HCT116 (cell line): ENCODE measurements at regions not wholly inside any gene's neighbourhood (a gene's known extent, or its start where the extent isn't known, plus 50 kb on each side); places are given as distances from the start of the nearest gene placed in this dataset.

ENCODE experiments used
- ATAC-seq: fragments of 200-7000 bp; cut with Tn5 transposase; 2 replicates; pipeline ENCODE4 v1.9.1; 2020; ENCODE audit warnings: mild to moderate bottlenecking, moderate library complexity
- BruUV-seq: library from RNA; stranded (reverse); fragments of 400-500 nt; replicated peaks from 2 replicates; lab custom pipeline; 2021; lab: Mats Ljungman, UMichigan
- CTCF ChIA-PET: fragments of 300-600 bp; sonication (Branson Sonifier 250); formaldehyde crosslinking; loops from one replicate; lab custom pipeline; 2021; ENCODE audit warnings: antibody characterized with exemption; lab: Charles Lee
- POLR2A ChIA-PET: fragments of 300-600, 350-600 bp; sonication (Branson Sonifier 250); formaldehyde crosslinking; loops from one replicate; lab custom pipeline; 2021; ENCODE audit warnings: antibody characterized with exemption; lab: Charles Lee
- RAD21 ChIA-PET, 2 experiments: fragments of 300-600 bp; sonication (Branson Sonifier 250); formaldehyde crosslinking; loops; one replicate each; lab custom pipeline; 2023; ENCODE audit warnings: low total read pairs in 2 of 2; ENCODE audit not compliant: uncharacterized antibody in 2 of 2, unreplicated experiment in 2 of 2, low non-redundant PET in 1 of 2; lab: Charles Lee
- DNase-seq: peaks from one replicate; pipeline ENCODE4 v3.0.0-alpha.2; 2010; ENCODE audit warnings: low read depth, low spot score
- H2AFZ ChIP-seq: fragments of 200-600 bp; shearing (Covaris generic), sonication (generic); 2 replicates; pipeline ENCODE4 v1.6.1; 2017; ENCODE audit warnings: low read depth, mixed run types, mixed read lengths, antibody characterized with exemption, low read length; ENCODE audit not compliant: poor library complexity, severe bottlenecking
- H3K27ac ChIP-seq: 2 replicates; pipeline ENCODE4 v1.5.1; 2012; ENCODE audit warnings: low read depth, low read length
- H3K27me3 ChIP-seq: fragments of 200-600 bp; sonication (generic); 2 replicates; pipeline ENCODE4 v1.6.1; 2016; ENCODE audit warnings: mixed run types, low read length, mixed read lengths; ENCODE audit not compliant: insufficient read depth
- H3K36me3 ChIP-seq, 2 experiments: fragments of 200-500 bp in 1 of 2; fragments of 200-600 bp in 1 of 2; sonication (Bioruptor generic) in 1 of 2; sonication (generic) in 1 of 2; 2 replicates each; pipeline versions ENCODE4 v1.5.1 to v1.6.1; 2014 to 2016; ENCODE audit warnings: low read length in 2 of 2, inconsistent platforms in 1 of 2, mixed read lengths in 1 of 2, mixed run types in 1 of 2; ENCODE audit not compliant: insufficient read depth in 2 of 2, control insufficient read depth in 1 of 2
- H3K4me1 ChIP-seq, 2 experiments: fragments of 200-600 bp in 1 of 2; sonication (generic) in 1 of 2; 2 replicates each; pipeline versions ENCODE4 v1.5.1 to v1.6.1; 2012 to 2017; ENCODE audit warnings: low read length in 2 of 2, inconsistent platforms in 1 of 2, mild to moderate bottlenecking in 1 of 2, mixed read lengths in 1 of 2, mixed run types in 1 of 2, moderate library complexity in 1 of 2; ENCODE audit not compliant: insufficient read depth in 2 of 2, control insufficient read depth in 1 of 2
- H3K4me2 ChIP-seq: fragments of 200-600 bp; sonication (generic); 2 replicates; pipeline ENCODE4 v1.6.1; 2017; ENCODE audit warnings: mixed run types, low read length, mixed read lengths
- H3K4me3 ChIP-seq, 2 experiments: fragments of 200-600 bp in 1 of 2; sonication (generic) in 1 of 2; replicated peaks in 1 of 2; 2 replicates each; pipeline ENCODE4 v1.5.1; 2011 to 2016; ENCODE audit warnings: low read length in 2 of 2, control low read depth in 1 of 2, low read depth in 1 of 2, mild to moderate bottlenecking in 1 of 2, mixed read lengths in 1 of 2, mixed run types in 1 of 2
- H3K79me2 ChIP-seq: fragments of 200-600 bp; sonication (generic); 2 replicates; pipeline ENCODE4 v1.6.1; 2017; ENCODE audit warnings: mild to moderate bottlenecking, mixed run types, low read length, moderate library complexity, mixed read lengths; ENCODE audit not compliant: insufficient read depth
- H3K9ac ChIP-seq: fragments of 200-600 bp; sonication (generic); 2 replicates; pipeline ENCODE4 v1.6.1; 2016; ENCODE audit warnings: low read length, mixed read lengths
- H3K9me2 ChIP-seq: fragments of 200-600 bp; sonication (generic), shearing (Covaris generic); 2 replicates; pipeline ENCODE4 v1.6.1; 2017; ENCODE audit warnings: mixed run types, mild to moderate bottlenecking, moderate library complexity; ENCODE audit not compliant: insufficient read depth
- H3K9me3 ChIP-seq, 2 experiments: fragments of 200-500 bp in 1 of 2; fragments of 200-600 bp in 1 of 2; sonication (Bioruptor generic) in 1 of 2; sonication (generic) in 1 of 2; 2 replicates each; pipeline ENCODE4 v1.6.1; 2014 to 2017; ENCODE audit warnings: low read length in 2 of 2, mixed read lengths in 2 of 2, inconsistent platforms in 1 of 2, low read depth in 1 of 2, mild to moderate bottlenecking in 1 of 2, mixed run types in 1 of 2, moderate library complexity in 1 of 2; ENCODE audit not compliant: control insufficient read depth in 1 of 2, insufficient read depth in 1 of 2
- H4K20me1 ChIP-seq: fragments of 200-600 bp; sonication (generic), shearing (Covaris generic); 2 replicates; pipeline ENCODE4 v1.6.1; 2017; ENCODE audit warnings: mixed run types, mild to moderate bottlenecking, moderate library complexity; ENCODE audit not compliant: insufficient read depth
- ATF3 ChIP-seq: IDR thresholded peaks from 2 replicates; pipeline ENCODE4 v1.6.1; 2012
- CBX3 ChIP-seq: IDR thresholded peaks from 2 replicates; pipeline ENCODE4 v1.6.1; 2012; ENCODE audit warnings: low read depth
- CTCF ChIP-seq, 3 experiments: fragments of 200-600 bp in 1 of 3; sonication (generic) in 1 of 3; IDR thresholded peaks in 2 of 3; conservative IDR thresholded peaks in 1 of 3; 2 replicates each; pipeline ENCODE4 v1.5.1; 2012 to 2017; ENCODE audit warnings: low read depth in 2 of 3, low read length in 2 of 3, antibody characterized with exemption in 1 of 3, borderline replicate concordance in 1 of 3, control low read depth in 1 of 3, mild to moderate bottlenecking in 1 of 3, mixed read lengths in 1 of 3, mixed run types in 1 of 3, moderate library complexity in 1 of 3; ENCODE audit not compliant: insufficient read depth in 1 of 3
- POLR2A ChIP-seq: IDR thresholded peaks from 2 replicates; pipeline ENCODE4 v1.7.0; 2011; ENCODE audit warnings: borderline replicate concordance; ENCODE audit not compliant: insufficient read depth, insufficient read length; ENCODE audit errors: extremely low read depth
- POLR2AphosphoS5 ChIP-seq: IDR thresholded peaks from 2 replicates; pipeline ENCODE4 v1.6.1; 2011; ENCODE audit warnings: mild to moderate bottlenecking, low read depth, low read length, moderate library complexity
- RAD21 ChIP-seq: IDR thresholded peaks from 2 replicates; pipeline ENCODE4 v1.6.1; 2012; ENCODE audit warnings: low read depth, mild to moderate bottlenecking
- REST ChIP-seq: IDR thresholded peaks from 2 replicates; pipeline ENCODE4 v1.6.1; 2012; ENCODE audit warnings: low read depth
- SIN3A ChIP-seq: IDR thresholded peaks from 2 replicates; pipeline ENCODE4 v1.6.1; 2012; ENCODE audit warnings: low read depth
- SP1 ChIP-seq: IDR thresholded peaks from 2 replicates; pipeline ENCODE4 v1.6.1; 2012; ENCODE audit warnings: low read depth
- SRF ChIP-seq: IDR thresholded peaks from 2 replicates; pipeline ENCODE4 v1.6.1; 2012; ENCODE audit warnings: low read depth
- ZFX ChIP-seq: fragments of 450-650 bp; IDR thresholded peaks from 2 replicates; pipeline ENCODE4 v1.6.1; 2017
- ZNF274 ChIP-seq: fragments of 200-500 bp; sonication (Bioruptor generic); IDR thresholded peaks from 2 replicates; pipeline ENCODE4 v1.6.1; 2014; ENCODE audit warnings: mild to moderate bottlenecking, low read depth, low read length, inconsistent platforms
- intact Hi-C: fragments of 100-400 bp; cut with micrococcal nuclease; formaldehyde crosslinking; loops from 2 replicates; pipeline ENCODE4 v1.10.0; 2022

GRCh38 chr11:23632293-23632692 is 772.0 kb upstream of the CCDC179 start:
- Histone ChIP-seq H3K9me2 (no peaks in the 10 kb centered on the region), H3K27ac (no peak overlapping the region), H2AFZ (no peak overlapping the region), H3K36me3 (no peaks in the 10 kb centered on the region), H3K79me2 (no peaks in the 10 kb centered on the region), H3K4me1 (no peaks in the 10 kb centered on the region), H3K9ac (no peak overlapping the region), H3K4me2 (no peak overlapping the region), H3K4me3 (no peak overlapping the region), H3K9me3 (peaks cover 4 to 9% of the 10 kb centered on the region in 2 experiments; a peak in 2 of 4 replicates), H4K20me1 (no peaks in the 10 kb centered on the region), H3K27me3 (no peaks in the 10 kb centered on the region)
- intact Hi-C loops: no loop called here
- BruUV-seq: no TSS peak
- RAD21 ChIA-PET: no interaction called here
- DNase-seq (no peak), ATAC-seq (no peak)
- TF ChIP-seq ZFX (no peak), RAD21 (no peak), SP1 (no peak), REST (no peak)
- POLR2A ChIA-PET: no interaction called here
- CTCF ChIA-PET: no interaction called here

DNA sequence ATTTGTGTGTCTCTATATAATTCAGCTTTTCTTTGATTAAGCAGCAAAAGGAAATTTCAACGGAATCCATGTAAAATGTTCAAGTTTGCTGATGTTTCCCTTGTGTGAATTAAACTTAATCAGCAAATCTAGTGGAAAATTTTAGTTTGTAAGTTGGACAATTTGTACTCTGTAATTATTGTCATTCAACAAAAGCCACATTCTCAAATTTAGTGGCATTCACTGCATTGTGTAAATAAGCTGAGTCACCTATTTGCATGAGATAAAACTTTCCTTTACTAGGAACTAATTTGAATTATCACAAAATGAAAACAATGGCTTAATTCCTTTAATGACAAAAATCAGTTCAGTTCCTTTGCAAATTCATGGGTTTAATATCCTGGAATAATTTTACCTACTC is 784.2 kb upstream of the CCDC179 start:
- BruUV-seq: no TSS peak
- no peak for ATAC-seq

More for the DNA sequence above, 784.2 kb upstream of the CCDC179 start:
- intact Hi-C loops: no loop called here
- Histone ChIP-seq H3K9me2 (no peaks in the 10 kb centered on the region), H3K79me2 (no peaks in the 10 kb centered on the region), H3K4me3 (no peak overlapping the region), H3K27me3 (no peaks in the 10 kb centered on the region), H2AFZ (no peak overlapping the region), H3K9me3 (peaks cover 7 to 8% of the 10 kb centered on the region in 2 experiments; a peak in 2 of 4 replicates), H3K27ac (no peak overlapping the region), H3K9ac (no peak overlapping the region), H3K4me2 (no peak overlapping the region), H4K20me1 (no peaks in the 10 kb centered on the region), H3K4me1 (no peaks in the 10 kb centered on the region), H3K36me3 (no peaks in the 10 kb centered on the region)
- no peak for DNase-seq
- ChIA-PET CTCF (no interaction called here), RAD21 (no interaction called here), POLR2A (no interaction called here)
- TF ChIP-seq CBX3: no peak
- TF ChIP-seq SRF: no peak
- no peak for TF ChIP-seq ZNF274
- TF ChIP-seq ATF3: no peak
- no peak for TF ChIP-seq POLR2A
- no peak for TF ChIP-seq CTCF (IDR thresholded peaks at IDR 0.05 in 2 of 3, conservative IDR thresholded peaks at IDR 0.05 in 1 of 3; ENCODE audit: borderline replicate concordance in 1 of 3, insufficient read depth in 1 of 3, low read depth in 2 of 3, low read length in 2 of 3)
- TF ChIP-seq RAD21: no peak
- TF ChIP-seq POLR2AphosphoS5: no peak
- no peak for TF ChIP-seq SIN3A
